AML-193 (cell line): ENCODE measurements at regions not wholly inside any gene's neighbourhood (a gene's known extent, or its start where the extent isn't known, plus 50 kb on each side); places are given as distances from the start of the nearest gene placed in this dataset.

Experiments
- DNase-seq, 2 experiments: peaks; one replicate each; lab custom pipeline; 2025; lab: John Stamatoyannopoulos, UW

- DNase-seq, result no peak
Observed at GRCh38 chr5:82807021-82807420, 270.2 kb downstream of the TMEM167A start.

- no peak for DNase-seq
Observed at GRCh38 chr5:82806513-82806912, 270.7 kb downstream of the TMEM167A start.

- no peak for DNase-seq
Observed at GRCh38 chr5:82804155-82804690, 273.0 kb downstream of the TMEM167A start.

DNA sequence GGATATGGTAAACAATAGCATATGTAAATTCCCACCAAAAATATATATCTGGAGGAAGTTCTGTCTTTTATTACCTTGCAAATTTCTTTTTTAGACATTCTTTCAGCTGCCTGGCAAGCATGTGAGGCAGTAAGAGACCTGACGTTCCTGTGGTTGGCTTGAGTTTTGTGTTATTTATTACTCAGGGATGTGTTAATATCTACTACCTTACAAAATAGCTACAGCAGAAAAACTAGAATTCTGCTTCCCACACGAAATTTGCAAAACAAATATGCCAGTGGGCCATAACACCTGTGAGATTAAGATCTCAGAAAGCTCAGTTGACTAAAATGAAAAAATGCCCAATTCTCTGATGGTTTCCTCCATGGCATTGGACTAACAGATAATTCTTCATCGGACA, 274.2 kb downstream of the TMEM167A start:
- no peak for DNase-seq

GRCh38 chr5:82800826-82801225, 276.4 kb downstream of the TMEM167A start:
- DNase-seq, result no peak

GRCh38 chr5:82799361-82800077, 277.7 kb downstream of the TMEM167A start:
- no peak for DNase-seq

GRCh38 chr5:82798676-82799075, 278.5 kb downstream of the TMEM167A start:
- no peak for DNase-seq

DNA sequence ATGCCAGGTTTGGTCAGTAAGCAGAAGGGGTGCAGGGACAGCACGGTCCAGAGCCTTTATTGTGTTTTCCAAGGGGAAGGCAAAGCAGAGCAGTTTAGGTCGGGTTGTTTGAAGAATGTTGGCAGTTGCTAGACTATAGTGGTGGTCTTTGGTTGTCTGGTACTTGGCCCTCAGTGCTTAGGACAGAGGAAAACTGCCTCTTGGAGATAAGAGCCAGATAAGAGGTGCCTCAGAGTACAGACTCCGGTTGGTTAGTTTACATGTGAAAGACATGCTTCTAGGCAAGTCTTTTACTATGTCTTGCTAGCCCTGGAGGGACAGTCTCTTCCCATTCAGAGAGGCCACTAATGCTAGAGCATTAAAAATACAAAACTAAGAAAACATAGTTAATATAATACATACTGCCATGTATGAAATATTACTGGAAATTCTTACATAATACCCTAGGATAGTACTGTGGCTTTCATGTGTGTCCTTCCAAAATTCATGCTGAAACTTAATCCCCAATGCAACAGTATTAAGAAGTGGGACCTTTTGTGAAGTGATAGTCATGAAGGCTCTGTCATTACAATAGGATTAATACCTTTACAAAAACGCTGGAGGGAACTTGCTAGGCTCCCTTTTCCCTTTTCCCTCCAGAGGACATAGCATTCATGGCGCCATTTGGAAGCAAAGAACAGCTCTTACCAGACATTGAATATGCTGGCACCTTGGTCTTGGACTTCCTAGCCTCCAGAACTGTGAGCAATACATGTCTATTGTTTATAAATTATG, 280.4 kb downstream of the TMEM167A start:
- no peak for DNase-seq

- DNase-seq, result no peak
Observed at GRCh38 chr5:82794876-82795275, 282.3 kb downstream of the TMEM167A start.

DNA sequence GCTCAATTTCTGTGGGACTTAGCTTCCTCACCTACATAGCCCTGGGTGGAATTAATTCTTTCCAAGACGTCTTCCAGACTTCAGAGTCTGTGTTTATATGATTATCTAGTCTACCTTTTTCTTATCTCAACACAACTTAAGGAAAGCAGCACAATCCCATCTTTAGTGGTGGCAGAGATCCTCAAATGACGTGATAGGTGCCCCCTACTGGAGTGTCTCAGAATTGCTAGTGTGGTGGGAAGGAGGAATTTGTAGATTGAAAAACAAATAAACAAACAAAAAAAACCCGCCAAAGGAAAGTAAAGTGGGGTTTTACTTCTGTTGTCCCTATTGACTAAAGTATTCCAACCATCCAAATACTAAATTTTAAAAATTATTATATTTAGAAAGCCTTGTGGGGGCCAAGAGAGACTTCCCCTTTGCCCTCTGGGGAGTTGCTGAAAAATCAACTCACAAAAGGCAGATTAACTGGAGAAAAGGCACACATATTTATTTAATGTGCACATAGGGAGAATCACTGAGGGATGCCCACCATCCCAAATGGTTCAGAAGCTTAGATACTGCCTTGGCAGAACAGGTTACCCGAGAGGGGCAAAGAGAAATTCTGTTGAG, 283.3 kb downstream of the TMEM167A start:
- peak; percentile 3 to 10 for DNase-seq

GRCh38 chr5:82792096-82792495, 285.1 kb downstream of the TMEM167A start:
- DNase-seq, result no peak

- no peak for DNase-seq
Observed at GRCh38 chr5:82789095-82789494, 288.1 kb downstream of the TMEM167A start.

GRCh38 chr5:82786748-82787147, 290.4 kb downstream of the TMEM167A start:
- DNase-seq, result no peak

DNA sequence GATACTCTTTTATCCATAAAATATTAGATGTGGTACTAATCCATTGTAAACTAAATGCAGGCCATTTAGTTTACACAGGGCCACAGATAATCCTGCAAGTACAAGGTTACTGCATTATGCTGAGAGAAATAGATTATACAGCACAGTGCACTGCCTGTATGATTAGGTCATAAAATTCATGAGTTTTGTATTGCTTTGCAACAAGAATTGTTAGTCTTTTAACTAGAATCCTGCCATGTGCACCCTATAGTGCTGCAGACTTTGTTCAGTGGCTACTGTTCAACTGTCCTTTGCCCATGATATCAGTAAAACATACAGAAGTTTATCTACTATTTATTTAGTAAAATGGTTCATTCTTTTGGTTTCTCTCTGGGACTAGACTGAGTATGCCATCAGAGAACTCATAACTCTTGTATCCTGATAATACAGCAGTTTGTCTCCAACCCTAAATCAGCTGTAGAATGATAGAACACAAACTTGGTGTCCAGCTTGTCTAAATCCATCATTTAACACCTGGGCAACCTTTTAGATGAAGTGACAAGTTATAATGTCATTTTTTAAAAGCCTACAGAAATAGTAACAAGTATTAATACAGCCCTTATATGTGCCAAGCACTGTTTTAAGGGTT, 291.2 kb downstream of the TMEM167A start:
- no peak for DNase-seq

GRCh38 chr5:82785456-82785855, 291.7 kb downstream of the TMEM167A start:
- DNase-seq, result no peak

- no peak for DNase-seq
Observed at GRCh38 chr5:82784521-82784920, 292.7 kb downstream of the TMEM167A start.

DNA sequence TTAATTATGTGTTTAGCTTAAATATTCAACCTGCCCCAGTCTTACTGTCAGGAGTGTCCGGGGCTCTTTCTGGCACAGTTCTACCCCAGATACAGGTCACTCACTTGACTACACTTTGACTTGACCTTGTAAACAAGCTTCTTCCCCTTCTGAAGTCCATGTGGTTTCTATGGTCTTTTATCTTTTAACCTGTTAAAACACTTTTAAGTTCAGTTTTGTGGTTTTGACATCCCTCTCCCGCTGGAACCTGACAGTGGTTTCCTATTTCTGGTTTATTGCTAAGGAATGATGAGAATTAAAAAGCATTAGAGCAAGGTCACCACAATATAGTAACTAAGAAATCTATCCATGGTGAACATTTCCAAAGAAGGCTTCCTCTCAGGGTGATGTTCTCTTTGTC, 300.1 kb downstream of the TMEM167A start:
- no peak for DNase-seq

DNA sequence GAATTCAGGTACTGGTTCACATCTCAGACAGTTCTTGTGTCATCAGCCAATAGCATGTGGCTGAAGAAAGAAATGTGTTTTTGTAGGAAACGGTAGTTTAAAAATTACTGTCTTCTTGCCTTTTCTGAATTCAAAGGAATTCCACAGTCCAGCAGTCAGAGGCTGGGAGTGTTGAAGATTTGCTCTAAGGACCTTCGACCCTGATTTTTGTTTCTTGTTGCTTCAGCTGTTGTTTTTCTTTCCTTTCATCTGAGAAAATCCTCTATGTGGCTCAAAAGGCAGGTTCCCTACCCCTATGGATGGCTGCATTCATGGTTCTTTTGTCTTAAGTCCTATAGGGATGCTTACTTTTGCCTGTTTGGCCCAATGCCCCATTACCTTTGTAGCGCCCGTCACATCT, 304.9 kb downstream of the TMEM167A start:
- DNase-seq, result no peak

- no peak for DNase-seq
Observed at GRCh38 chr5:82766206-82766605, 311.0 kb downstream of the TMEM167A start.

GRCh38 chr5:82765765-82766164, 311.4 kb downstream of the TMEM167A start:
- DNase-seq, result no peak

DNA sequence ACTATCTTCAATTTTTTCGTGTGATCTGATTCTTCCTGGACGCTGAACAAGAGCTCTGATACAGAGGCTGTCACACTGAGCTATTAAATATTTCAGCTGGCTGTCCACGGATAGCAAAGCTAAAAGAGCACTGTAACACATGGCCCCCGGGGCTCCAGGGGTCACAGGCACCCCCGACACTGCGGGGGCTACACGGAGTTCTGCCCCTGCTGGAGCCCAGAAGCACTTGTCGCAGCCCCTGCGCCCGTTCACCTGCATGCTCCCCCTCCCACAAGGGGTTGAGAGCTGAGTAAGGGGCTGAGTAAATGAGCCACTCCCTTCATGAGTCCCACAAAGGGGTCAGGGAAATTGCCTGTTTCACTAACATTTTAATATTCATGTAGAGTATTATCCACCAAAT, 316.3 kb downstream of the TMEM167A start:
- no peak for DNase-seq

DNA sequence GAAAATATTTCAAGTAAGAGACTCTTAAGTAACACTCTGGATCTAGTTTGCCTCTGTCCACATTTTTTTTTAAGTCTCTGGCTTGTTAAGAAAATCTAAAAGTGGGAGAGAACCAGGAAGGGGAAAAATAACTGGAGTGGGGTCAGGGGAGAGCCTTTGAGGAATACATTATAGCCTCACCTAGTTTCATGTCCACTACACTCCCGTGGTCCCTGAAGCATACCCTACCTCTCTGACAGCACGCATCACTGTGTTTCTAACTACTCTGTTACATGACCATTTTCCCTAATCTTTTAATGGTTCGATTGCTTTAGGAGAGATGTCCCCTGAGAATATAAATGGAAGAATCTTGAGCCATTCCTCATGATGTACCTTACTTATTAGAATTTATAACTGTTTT, 318.3 kb downstream of the TMEM167A start:
- no peak for DNase-seq
